Keratinocyte (primary cell): ENCODE measurements at regions not wholly inside any gene's neighbourhood (a gene's known extent, or its start where the extent isn't known, plus 50 kb on each side); places are given as distances from the start of the nearest gene placed in this dataset.

Source experiments
- EZH2 ChIP-seq: IDR thresholded peaks from one replicate; pipeline ENCODE4 v1.6.1; 2012; ENCODE audit warnings: inconsistent platforms, mild to moderate bottlenecking, low read length, moderate library complexity
- TF ChIP-seq, protein P1 (sequence below), 3 experiments: IDR thresholded peaks in 1 of 3; conservative IDR thresholded peaks in 1 of 3; optimal IDR thresholded peaks in 1 of 3; 2 replicates in 2 of 3; 3 replicates in 1 of 3; pipeline versions ENCODE3 to v1.5.1; 2011; ENCODE audit warnings: low read length in 3 of 3, mild to moderate bottlenecking in 3 of 3, moderate library complexity in 2 of 3, control low read depth in 1 of 3, inconsistent platforms in 1 of 3; ENCODE audit not compliant: insufficient read depth in 2 of 3; ENCODE audit errors: extremely low read depth in 1 of 3

DNA sequence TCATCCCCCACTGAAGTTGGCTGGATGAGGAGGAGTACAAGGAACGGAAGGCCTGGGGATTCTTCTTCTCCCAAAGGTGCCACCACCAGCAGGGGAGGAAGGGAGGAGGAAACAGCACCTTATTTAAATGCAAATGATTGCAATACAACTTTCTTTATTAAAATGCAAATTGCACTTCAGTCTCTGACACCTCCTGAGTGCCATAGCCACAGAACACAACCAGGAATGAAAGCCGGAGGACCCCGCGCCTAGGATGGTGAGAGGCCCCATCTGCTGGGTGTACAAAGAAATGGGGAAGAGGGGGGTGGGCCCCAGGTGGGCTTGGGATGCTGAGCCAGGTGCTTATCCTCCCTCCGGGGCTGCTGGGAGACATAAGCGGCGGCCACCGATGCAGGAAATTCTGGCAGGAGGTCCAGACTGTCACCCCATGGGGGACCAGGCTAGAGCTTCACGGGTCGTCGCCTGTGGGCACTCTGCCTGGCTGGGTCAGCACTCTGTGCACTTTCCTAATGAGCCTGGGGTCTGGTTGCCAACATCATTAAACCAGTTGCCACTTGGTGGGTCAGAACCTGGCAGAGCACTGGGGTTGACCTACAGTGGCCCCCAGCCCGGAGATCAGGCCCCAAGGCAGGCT, 154.2 kb upstream of the MLN start:
- TF ChIP-seq, protein P1, sequence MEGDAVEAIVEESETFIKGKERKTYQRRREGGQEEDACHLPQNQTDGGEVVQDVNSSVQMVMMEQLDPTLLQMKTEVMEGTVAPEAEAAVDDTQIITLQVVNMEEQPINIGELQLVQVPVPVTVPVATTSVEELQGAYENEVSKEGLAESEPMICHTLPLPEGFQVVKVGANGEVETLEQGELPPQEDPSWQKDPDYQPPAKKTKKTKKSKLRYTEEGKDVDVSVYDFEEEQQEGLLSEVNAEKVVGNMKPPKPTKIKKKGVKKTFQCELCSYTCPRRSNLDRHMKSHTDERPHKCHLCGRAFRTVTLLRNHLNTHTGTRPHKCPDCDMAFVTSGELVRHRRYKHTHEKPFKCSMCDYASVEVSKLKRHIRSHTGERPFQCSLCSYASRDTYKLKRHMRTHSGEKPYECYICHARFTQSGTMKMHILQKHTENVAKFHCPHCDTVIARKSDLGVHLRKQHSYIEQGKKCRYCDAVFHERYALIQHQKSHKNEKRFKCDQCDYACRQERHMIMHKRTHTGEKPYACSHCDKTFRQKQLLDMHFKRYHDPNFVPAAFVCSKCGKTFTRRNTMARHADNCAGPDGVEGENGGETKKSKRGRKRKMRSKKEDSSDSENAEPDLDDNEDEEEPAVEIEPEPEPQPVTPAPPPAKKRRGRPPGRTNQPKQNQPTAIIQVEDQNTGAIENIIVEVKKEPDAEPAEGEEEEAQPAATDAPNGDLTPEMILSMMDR (optimal IDR thresholded peaks at IDR 0.05 in 1 of 3, IDR thresholded peaks at IDR 0.05 in 1 of 3, conservative IDR thresholded peaks at IDR 0.05 in 1 of 3; ENCODE audit: extremely low read depth in 1 of 3, insufficient read depth in 2 of 3, low read length in 3 of 3) = no peak
- TF ChIP-seq EZH2 = no peak
